Endothelial cell of umbilical vein (primary cell): ENCODE measurements at regions not wholly inside any gene's neighbourhood (a gene's known extent, or its start where the extent isn't known, plus 50 kb on each side); places are given as distances from the start of the nearest gene placed in this dataset.

Source experiments
- CTCF ChIP-seq, 2 donors: IDR thresholded peaks; 1 replicate in 1 of 2; 2 replicates in 1 of 2; pipeline ENCODE4 v1.5.1; 2011; ENCODE audit warnings: low read length in 2 of 2, mild to moderate bottlenecking in 2 of 2, moderate library complexity in 2 of 2, control low read depth in 1 of 2, inconsistent platforms in 1 of 2, low read depth in 1 of 2; ENCODE audit not compliant: insufficient read depth in 1 of 2; ENCODE audit errors: extremely low read depth in 1 of 2
- EZH2 ChIP-seq: IDR thresholded peaks from 2 replicates; pipeline ENCODE4 v1.6.1; 2012; ENCODE audit warnings: borderline replicate concordance, low read depth, mild to moderate bottlenecking, moderate library complexity, low read length, inconsistent platforms; ENCODE audit not compliant: severe bottlenecking
- JUN ChIP-seq: IDR thresholded peaks from 2 replicates; pipeline ENCODE4 v1.6.1; 2011; ENCODE audit warnings: borderline replicate concordance, low read depth; ENCODE audit not compliant: insufficient read length, insufficient read depth
- POLR2A ChIP-seq: IDR thresholded peaks from 2 replicates; pipeline ENCODE4 v1.6.1; 2012; ENCODE audit warnings: low read depth, mild to moderate bottlenecking, control low read depth, low read length
- POLR2AphosphoS5 ChIP-seq: IDR thresholded peaks from 2 replicates; pipeline ENCODE4 v1.6.1; 2012; ENCODE audit warnings: low read depth, mild to moderate bottlenecking, control low read depth, low read length, moderate library complexity; ENCODE audit not compliant: insufficient read depth

DNA sequence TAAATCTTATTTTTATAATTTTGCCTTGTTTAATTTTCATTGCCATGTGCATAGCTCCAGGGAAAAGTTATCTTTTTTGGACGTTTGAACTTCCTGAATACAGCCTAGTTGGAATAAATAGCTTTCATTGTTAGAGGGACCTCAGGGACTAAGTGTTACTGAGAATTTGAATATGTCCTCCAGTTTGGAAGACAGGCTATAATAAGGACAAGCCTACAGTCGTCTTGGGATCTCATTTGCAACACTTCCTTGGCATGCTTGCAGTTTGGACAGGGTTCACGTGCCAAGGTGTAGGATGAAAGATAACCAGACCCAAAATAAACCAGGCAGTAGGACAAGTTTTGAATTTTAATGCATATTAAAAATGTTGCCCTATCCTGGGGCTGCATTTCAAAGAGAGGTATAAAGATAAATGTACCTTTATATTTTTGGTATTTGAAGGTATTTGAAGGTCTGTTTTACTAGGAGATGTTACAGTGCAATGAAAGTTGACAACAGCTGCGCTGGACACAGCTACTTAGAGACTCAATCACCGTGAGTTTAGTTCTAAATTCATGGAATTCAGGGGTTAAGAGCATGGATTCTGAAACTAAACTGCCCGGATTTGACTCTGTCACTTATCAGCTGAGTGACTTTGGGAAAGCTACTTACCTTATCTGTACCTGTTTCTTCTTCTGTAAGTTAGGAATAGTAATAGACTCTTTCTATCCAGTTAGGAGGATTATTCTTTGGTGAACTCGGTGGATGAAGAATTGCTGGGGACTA lies 134.1 kb downstream of the ACTBL2 start:
- no peak for TF ChIP-seq CTCF (IDR thresholded peaks at IDR 0.05; ENCODE audit: extremely low read depth in 1 of 2, insufficient read depth in 1 of 2, low read depth in 1 of 2, low read length in 2 of 2)
- TF ChIP-seq EZH2 = no peak
- no peak for TF ChIP-seq POLR2AphosphoS5
- TF ChIP-seq POLR2A = no peak
- no peak for TF ChIP-seq JUN
